Esophagus squamous epithelium (tissue), 5 donors: ENCODE measurements at regions not wholly inside any gene's neighbourhood (a gene's known extent, or its start where the extent isn't known, plus 50 kb on each side); places are given as distances from the start of the nearest gene placed in this dataset.

Source experiments
- DNase-seq: peaks from one replicate; lab custom pipeline; 2025; lab: John Stamatoyannopoulos, UW
- H3K27ac ChIP-seq, 4 donors: fragments of 200-600 bp; sonication (generic); one replicate each; pipeline ENCODE4 v1.5.1; 2016 to 2019; ENCODE audit warnings: mild to moderate bottlenecking in 1 of 4
- H3K27me3 ChIP-seq, 4 donors: fragments of 200-600 bp; sonication (generic); 1 replicate in 3 of 4; 2 replicates in 1 of 4; pipeline versions ENCODE4 v1.5.1 to v1.6.0; 2017 to 2021; ENCODE audit warnings: antibody characterized with exemption in 1 of 4
- H3K36me3 ChIP-seq, 3 donors: fragments of 200-600 bp; sonication (generic); one replicate each; pipeline ENCODE4 v1.5.1; 2016 to 2019
- H3K4me1 ChIP-seq, 3 donors: fragments of 200-600 bp; sonication (generic); one replicate each; pipeline ENCODE4 v1.5.1; 2017 to 2019
- H3K4me3 ChIP-seq, 4 donors: fragments of 200-600 bp; sonication (generic); 1 replicate in 3 of 4; 2 replicates in 1 of 4; pipeline ENCODE4 v1.5.1; 2016 to 2019; ENCODE audit warnings: mild to moderate bottlenecking in 2 of 4, moderate library complexity in 1 of 4
- H3K9me3 ChIP-seq, 3 donors: fragments of 200-600 bp; sonication (generic); one replicate each; pipeline ENCODE4 v1.5.1; 2016 to 2019
- CTCF ChIP-seq, 6 experiments: fragments of 450-650 bp in 4 of 6; fragments of 200-600 bp in 2 of 6; sonication (generic) in 2 of 6; IDR thresholded peaks; one replicate each; pipeline ENCODE4 v1.5.1; 2016 to 2019; ENCODE audit warnings: antibody characterized with exemption in 6 of 6, mild to moderate bottlenecking in 4 of 6, moderate library complexity in 4 of 6
- POLR2A ChIP-seq, 4 donors: fragments of 450-650 bp; IDR thresholded peaks; one replicate each; pipeline ENCODE4 v1.6.1; 2017; ENCODE audit warnings: antibody characterized with exemption in 4 of 4, mild to moderate bottlenecking in 4 of 4, moderate library complexity in 3 of 4
- WGBS, 2 donors: methylation state at CpG; one replicate each; pipeline ENCODE4 v1.1.5; 2018; 5-methylcytosine and 5-hydroxymethylcytosine counted together
- intact Hi-C: fragments of 100-400 bp; cut with DNase I; formaldehyde crosslinking; loops from one replicate; pipeline ENCODE4 v1.15.0; 2022
- donor health status: DM: yes; HTN: yes; CAD: no.

- Histone ChIP-seq H3K27me3 (no peaks in the 10 kb centered on the region), H3K27ac (peak overlapping the region in 3 of 4 donors; percentile 15 to 40 (median 24)), H3K4me1 (peaks cover 0 to 8% (median 2%) of the 10 kb centered on the region in 3 donors), H3K36me3 (no peaks in the 10 kb centered on the region), H3K4me3 (no peak overlapping the region), H3K9me3 (no peaks in the 10 kb centered on the region)
- DNase-seq: no peak
- TF ChIP-seq POLR2A (IDR thresholded peaks at IDR 0.05) (no peak), CTCF (IDR thresholded peaks at IDR 0.05) (no peak)
- WGBS, 2 donors: 35 to 65% methylated on average over 6 of the region's 11 CpGs
- intact Hi-C loops: no loop called here
Measured at GRCh38 chr13:105984646-105985045, 550.8 kb downstream of the EFNB2 start.

- Histone ChIP-seq H3K27ac (peak overlapping the region in 3 of 4 donors; percentile 15 to 40 (median 24)), H3K36me3 (no peaks in the 10 kb centered on the region), H3K27me3 (no peaks in the 10 kb centered on the region), H3K4me1 (peaks cover 0 to 12% (median 3%) of the 10 kb centered on the region in 3 donors), H3K9me3 (no peaks in the 10 kb centered on the region), H3K4me3 (no peak overlapping the region)
- 49 to 59% methylated on average over 3 of the region's 3 CpGs for WGBS, 2 donors
- DNase-seq: no peak
- intact Hi-C loops: no loop called here
- TF ChIP-seq CTCF (IDR thresholded peaks at IDR 0.05): no peak
- TF ChIP-seq POLR2A (IDR thresholded peaks at IDR 0.05): no peak
Measured at GRCh38 chr13:105984236-105984635, 551.2 kb downstream of the EFNB2 start.

GRCh38 chr13:105982219-105982930 is 553.1 kb downstream of the EFNB2 start:
- Histone ChIP-seq H3K27me3 (no peaks in the 10 kb centered on the region), H3K4me1 (peaks cover 0 to 16% (median 3%) of the 10 kb centered on the region in 3 donors), H3K4me3 (no peak overlapping the region), H3K27ac (no peak overlapping the region), H3K9me3 (no peaks in the 10 kb centered on the region), H3K36me3 (no peaks in the 10 kb centered on the region)
- 77 to 85% methylated on average over 9 to 11 of the region's 11 CpGs for WGBS, 2 donors
- intact Hi-C loops: no loop called here
- DNase-seq: no peak
- TF ChIP-seq POLR2A (IDR thresholded peaks at IDR 0.05) (no peak), CTCF (IDR thresholded peaks at IDR 0.05) (no peak)

- TF ChIP-seq CTCF (IDR thresholded peaks at IDR 0.05) (peak in 1 of 6 experiments; percentile 23), POLR2A (IDR thresholded peaks at IDR 0.05) (no peak)
- DNase-seq: no peak
- Histone ChIP-seq H3K27ac (peak overlapping the region in 1 of 4 donors; percentile 26), H3K4me1 (peaks cover 0 to 16% (median 3%) of the 10 kb centered on the region in 3 donors), H3K4me3 (no peak overlapping the region), H3K27me3 (no peaks in the 10 kb centered on the region), H3K9me3 (no peaks in the 10 kb centered on the region), H3K36me3 (no peaks in the 10 kb centered on the region)
- intact Hi-C loops: no loop called here
- 33 to 61% methylated on average over 11 to 12 of the region's 12 CpGs for WGBS, 2 donors
Measured at GRCh38 chr13:105979131-105980011, 556.1 kb downstream of the EFNB2 start.

- no peaks in the 10 kb centered on the region for H3K9me3 ChIP-seq
- no peaks in the 10 kb centered on the region for H3K36me3 ChIP-seq
- intact Hi-C loops: no loop called here
- H3K4me1 ChIP-seq: peaks cover 0 to 24% (median 5%) of the 10 kb centered on the region in 3 donors
- no peak for TF ChIP-seq CTCF (IDR thresholded peaks at IDR 0.05)
- no peak for TF ChIP-seq POLR2A (IDR thresholded peaks at IDR 0.05)
- H3K27me3 ChIP-seq: no peaks in the 10 kb centered on the region
- no peak for DNase-seq
- 93 to 95% methylated on average over 1 of the region's 1 CpG for WGBS, 2 donors
- H3K4me3 ChIP-seq: no peak overlapping the region
- H3K27ac ChIP-seq: no peak overlapping the region
Measured at GRCh38 chr13:105974380-105974779, 561.1 kb downstream of the EFNB2 start.
